ENCODE measurements at regions not wholly inside any gene's neighbourhood (a gene's known extent, or its start where the extent isn't known, plus 50 kb on each side); places are given as distances from the start of the nearest gene placed in this dataset.

- TF ChIP-seq, protein P1, sequence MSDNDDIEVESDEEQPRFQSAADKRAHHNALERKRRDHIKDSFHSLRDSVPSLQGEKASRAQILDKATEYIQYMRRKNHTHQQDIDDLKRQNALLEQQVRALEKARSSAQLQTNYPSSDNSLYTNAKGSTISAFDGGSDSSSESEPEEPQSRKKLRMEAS (IDR thresholded peaks at IDR 0.05): no peak
- TF ChIP-seq CEBPB (IDR thresholded peaks at IDR 0.05): no peak
- TF ChIP-seq TCF12 (IDR thresholded peaks at IDR 0.05; ENCODE audit: low read depth): no peak
- TF ChIP-seq EGR1 (IDR thresholded peaks at IDR 0.05): no peak
- no peak for TF ChIP-seq EP300 (IDR thresholded peaks at IDR 0.05; ENCODE audit: borderline replicate concordance)
- TF ChIP-seq RAD21 (IDR thresholded peaks at IDR 0.05; ENCODE audit: low read depth): no peak
- TF ChIP-seq ZBTB7A (IDR thresholded peaks at IDR 0.05; ENCODE audit: low read depth): no peak
- TF ChIP-seq TEAD4 (IDR thresholded peaks at IDR 0.05): no peak
- TF ChIP-seq REST (IDR thresholded peaks at IDR 0.05; ENCODE audit: low read depth): no peak
- no peak for TF ChIP-seq CREB1 (IDR thresholded peaks at IDR 0.05; ENCODE audit: low read depth)
- no peak for TF ChIP-seq FOXM1 (IDR thresholded peaks at IDR 0.05; ENCODE audit: borderline replicate concordance, low read depth)
- TF ChIP-seq NFIC (IDR thresholded peaks at IDR 0.05): no peak
These were observed 209.9 kb upstream of the SLC35B3 start for GRCh38 chr6:8645212-8645611.

GRCh38 chr6:8644306-8644705 lies 209.0 kb upstream of the SLC35B3 start:
- TF ChIP-seq YY1 (IDR thresholded peaks at IDR 0.05; ENCODE audit: low read depth): no peak
- TF ChIP-seq REST (IDR thresholded peaks at IDR 0.05; ENCODE audit: low read depth): no peak
- TF ChIP-seq EGR1 (IDR thresholded peaks at IDR 0.05): no peak
- no peak for TF ChIP-seq NFIC (IDR thresholded peaks at IDR 0.05)
- no peak for TF ChIP-seq TEAD4 (IDR thresholded peaks at IDR 0.05)
- TF ChIP-seq, protein P1 (IDR thresholded peaks at IDR 0.05): no peak
- TF ChIP-seq, protein P2, sequence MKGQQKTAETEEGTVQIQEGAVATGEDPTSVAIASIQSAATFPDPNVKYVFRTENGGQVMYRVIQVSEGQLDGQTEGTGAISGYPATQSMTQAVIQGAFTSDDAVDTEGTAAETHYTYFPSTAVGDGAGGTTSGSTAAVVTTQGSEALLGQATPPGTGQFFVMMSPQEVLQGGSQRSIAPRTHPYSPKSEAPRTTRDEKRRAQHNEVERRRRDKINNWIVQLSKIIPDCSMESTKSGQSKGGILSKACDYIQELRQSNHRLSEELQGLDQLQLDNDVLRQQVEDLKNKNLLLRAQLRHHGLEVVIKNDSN (IDR thresholded peaks at IDR 0.05): no peak
- no peak for TF ChIP-seq CEBPB (IDR thresholded peaks at IDR 0.05)
- TF ChIP-seq TAF1 (IDR thresholded peaks at IDR 0.05; ENCODE audit: low read depth): no peak
- no peak for TF ChIP-seq TCF12 (IDR thresholded peaks at IDR 0.05; ENCODE audit: low read depth)
- TF ChIP-seq EP300 (IDR thresholded peaks at IDR 0.05; ENCODE audit: borderline replicate concordance): no peak
- TF ChIP-seq RAD21 (IDR thresholded peaks at IDR 0.05; ENCODE audit: low read depth): no peak

DNA sequence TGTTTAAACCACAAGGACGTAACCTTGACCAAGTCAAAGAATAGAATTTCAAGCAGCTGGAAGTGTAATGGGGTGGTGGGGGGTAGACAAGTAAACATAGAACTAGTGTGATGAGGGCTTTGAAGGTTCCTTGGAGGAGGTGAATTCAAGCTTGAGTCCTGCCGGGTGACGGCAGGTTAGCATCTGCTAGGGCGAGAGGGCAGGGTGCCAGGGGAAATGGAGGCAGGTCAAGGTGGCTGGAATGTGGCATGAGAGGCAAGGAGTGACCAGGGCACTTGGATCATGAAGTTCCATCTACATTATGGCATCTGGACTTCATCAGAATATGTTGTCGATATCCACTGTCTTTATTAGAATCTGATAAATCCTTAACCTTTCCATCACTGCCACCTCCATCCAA lies 207.5 kb upstream of the SLC35B3 start:
- TF ChIP-seq RAD21 (IDR thresholded peaks at IDR 0.05; ENCODE audit: low read depth) (no peak), NFIC (IDR thresholded peaks at IDR 0.05) (no peak), FOXM1 (IDR thresholded peaks at IDR 0.05; ENCODE audit: borderline replicate concordance, low read depth) (no peak), EGR1 (IDR thresholded peaks at IDR 0.05) (no peak), ZBTB7A (IDR thresholded peaks at IDR 0.05; ENCODE audit: low read depth) (no peak), TCF12 (IDR thresholded peaks at IDR 0.05; ENCODE audit: low read depth) (no peak), TAF1 (IDR thresholded peaks at IDR 0.05; ENCODE audit: low read depth) (no peak), REST (IDR thresholded peaks at IDR 0.05; ENCODE audit: low read depth) (no peak)
- TF ChIP-seq, protein P1 (IDR thresholded peaks at IDR 0.05): no peak

- TF ChIP-seq NFIC (IDR thresholded peaks at IDR 0.05) (no peak), TEAD4 (IDR thresholded peaks at IDR 0.05) (no peak), REST (IDR thresholded peaks at IDR 0.05; ENCODE audit: low read depth) (no peak), YY1 (IDR thresholded peaks at IDR 0.05; ENCODE audit: low read depth) (no peak)
These were observed 206.8 kb upstream of the SLC35B3 start for GRCh38 chr6:8642131-8642530.

All from Ishikawa (cell line).